ENCODE measurements at regions not wholly inside any gene's neighbourhood (a gene's known extent, or its start where the extent isn't known, plus 50 kb on each side); places are given as distances from the start of the nearest gene placed in this dataset.

DNA sequence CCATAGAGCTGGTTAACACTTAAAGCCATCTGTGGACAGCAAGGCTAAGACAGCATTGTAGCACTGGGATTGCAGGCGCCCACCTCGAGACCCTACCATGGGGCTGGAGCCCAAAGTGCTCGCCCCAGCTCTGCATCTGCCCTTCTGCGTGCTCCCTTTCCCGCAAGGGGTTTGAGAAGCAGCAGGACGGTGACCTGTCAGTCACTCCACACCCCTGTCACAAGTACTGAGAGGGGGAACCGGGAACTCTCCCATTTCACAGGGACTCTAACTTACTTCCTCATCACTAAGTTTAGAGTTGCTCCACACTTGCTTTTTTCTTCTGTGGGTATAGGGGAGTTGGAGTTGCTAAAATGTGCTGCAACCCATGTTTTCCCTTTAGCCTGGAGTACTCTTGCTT is 273.2 kb downstream of the SMARCA2 start:
- WGBS (ENCODE audit: low lambda C conversion rate) = 100% methylated on average over 3 of the region's 7 CpGs

More for the DNA sequence above, 273.2 kb downstream of the SMARCA2 start:
- in situ Hi-C loops (cut with HindIII; ENCODE audit: extremely low pct_ligation_motif_present, low pct_unique_long_range_greater_than_20kb) (no loop called here), intact Hi-C loops (cut with micrococcal nuclease; ENCODE audit: unreplicated experiment) (no loop called here)
- no peak for FAIRE-seq
- Histone ChIP-seq H4K20me1 (ENCODE audit: insufficient read depth, low read length) (no peaks in the 10 kb centered on the region), H3K4me2 (ENCODE audit: low read depth, low read length) (no peak overlapping the region), H3K27me3 (ENCODE audit: control insufficient read depth in 1 of 2, insufficient read depth in 2 of 2, low read length in 2 of 2) (peaks cover 0 to 5% of the 10 kb centered on the region in 2 experiments; a peak in 1 of 5 replicates), H3K9ac (ENCODE audit: insufficient read depth, low read depth, low read length) (no peak overlapping the region), H3K4me1 (ENCODE audit: insufficient read depth, low read length) (peaks cover 21% of the 10 kb centered on the region), H3K36me3 (replicated peaks in 1 of 2; ENCODE audit: control insufficient read depth in 1 of 2, insufficient read depth in 2 of 2, low read length in 2 of 2) (no peaks in the 10 kb centered on the region), H2AFZ (ENCODE audit: low read length) (no peak overlapping the region), H3K27ac (ENCODE audit: extremely low read length, insufficient read depth, low read length) (no peak overlapping the region), H3K9me3 (ENCODE audit: low read length) (no peaks in the 10 kb centered on the region), H3K79me2 (ENCODE audit: insufficient read depth, low read length) (no peaks in the 10 kb centered on the region), H3K4me3 (replicated peaks in 1 of 3; ENCODE audit: insufficient read depth in 1 of 3, low read depth in 2 of 3, low read length in 3 of 3) (no peak overlapping the region)
- no TSS peak for BruUV-seq (replicated peaks)
- no peak for DNase-seq (ENCODE audit: low spot score)
- TF ChIP-seq MAFG (CRISPR knock-in tag; IDR thresholded peaks at IDR 0.05) (no peak), HNF1A (IDR thresholded peaks at IDR 0.05; ENCODE audit: low read depth) (no peak), HNF1A (CRISPR knock-in tag; IDR thresholded peaks at IDR 0.05; ENCODE audit: borderline replicate concordance) (no peak), SNAPC2 (CRISPR knock-in tag; IDR thresholded peaks at IDR 0.05) (no peak), DZIP1 (CRISPR knock-in tag; IDR thresholded peaks at IDR 0.05) (no peak), ZNF75D (CRISPR knock-in tag; IDR thresholded peaks at IDR 0.05; ENCODE audit: borderline replicate concordance) (no peak), CBX1 (IDR thresholded peaks at IDR 0.05; ENCODE audit: low read depth) (no peak), MNT (IDR thresholded peaks at IDR 0.05) (no peak)
- TF ChIP-seq, protein P1, sequence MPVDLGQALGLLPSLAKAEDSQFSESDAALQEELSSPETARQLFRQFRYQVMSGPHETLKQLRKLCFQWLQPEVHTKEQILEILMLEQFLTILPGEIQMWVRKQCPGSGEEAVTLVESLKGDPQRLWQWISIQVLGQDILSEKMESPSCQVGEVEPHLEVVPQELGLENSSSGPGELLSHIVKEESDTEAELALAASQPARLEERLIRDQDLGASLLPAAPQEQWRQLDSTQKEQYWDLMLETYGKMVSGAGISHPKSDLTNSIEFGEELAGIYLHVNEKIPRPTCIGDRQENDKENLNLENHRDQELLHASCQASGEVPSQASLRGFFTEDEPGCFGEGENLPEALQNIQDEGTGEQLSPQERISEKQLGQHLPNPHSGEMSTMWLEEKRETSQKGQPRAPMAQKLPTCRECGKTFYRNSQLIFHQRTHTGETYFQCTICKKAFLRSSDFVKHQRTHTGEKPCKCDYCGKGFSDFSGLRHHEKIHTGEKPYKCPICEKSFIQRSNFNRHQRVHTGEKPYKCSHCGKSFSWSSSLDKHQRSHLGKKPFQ (CRISPR knock-in tag; IDR thresholded peaks at IDR 0.05; ENCODE audit: insufficient replicate concordance) = no peak
- POLR2A ChIA-PET = no interaction called here
- CTCF ChIA-PET (ENCODE audit: low intra/inter-chr PET ratio, low total read pairs) = no interaction called here
- no peak for ATAC-seq

All from HepG2 (cell line).